H9 (cell line): ENCODE measurements at regions not wholly inside any gene's neighbourhood (a gene's known extent, or its start where the extent isn't known, plus 50 kb on each side); places are given as distances from the start of the nearest gene placed in this dataset.

Experiments used
- DNase-seq: peaks from one replicate; pipeline ENCODE4 v3.0.0-alpha.2; 2017
- H2AFZ ChIP-seq: one replicate; pipeline ENCODE4 v1.6.1; 2013; ENCODE audit warnings: mild to moderate bottlenecking, low read length, control low read depth, moderate library complexity
- H2AK5ac ChIP-seq: 2 replicates; pipeline ENCODE4 v1.6.1; 2013; ENCODE audit warnings: low read length, control low read depth, mixed read lengths; ENCODE audit not compliant: insufficient read length
- H2BK120ac ChIP-seq: one replicate; pipeline ENCODE4 v1.6.1; 2013; ENCODE audit warnings: low read depth, mild to moderate bottlenecking, low read length, control low read depth, inconsistent platforms; ENCODE audit not compliant: poor library complexity, severe bottlenecking
- H2BK12ac ChIP-seq: 2 replicates; pipeline ENCODE4 v1.6.1; 2013; ENCODE audit warnings: low read length, control low read depth, mixed read lengths, low read depth; ENCODE audit not compliant: insufficient read length
- H2BK15ac ChIP-seq: 2 replicates; pipeline ENCODE4 v1.6.1; 2013; ENCODE audit warnings: low read depth, low read length, control low read depth
- H2BK20ac ChIP-seq: one replicate; pipeline ENCODE4 v1.6.1; 2013; ENCODE audit warnings: low read depth, mild to moderate bottlenecking, low read length, control low read depth, inconsistent platforms; ENCODE audit not compliant: poor library complexity, severe bottlenecking
- H2BK5ac ChIP-seq: 2 replicates; pipeline ENCODE4 v1.6.1; 2013; ENCODE audit warnings: low read length, control low read depth, mixed read lengths; ENCODE audit not compliant: insufficient read length
- H3K14ac ChIP-seq: 2 replicates; pipeline ENCODE4 v1.6.1; 2013; ENCODE audit warnings: low read length, control low read depth; ENCODE audit not compliant: insufficient read depth
- H3K18ac ChIP-seq: 2 replicates; pipeline ENCODE4 v1.6.1; 2013; ENCODE audit warnings: low read depth, mild to moderate bottlenecking, mixed read lengths, low read length, control low read depth; ENCODE audit not compliant: insufficient read length
- H3K23ac ChIP-seq: 2 replicates; pipeline ENCODE4 v1.6.1; 2013; ENCODE audit warnings: low read length, control low read depth, mixed read lengths, low read depth; ENCODE audit not compliant: insufficient read length
- H3K23me2 ChIP-seq: 2 replicates; pipeline ENCODE4 v1.6.1; 2013; ENCODE audit warnings: low read depth, mild to moderate bottlenecking, mixed read lengths, low read length, control low read depth; ENCODE audit not compliant: insufficient read length, poor library complexity, severe bottlenecking
- H3K27ac ChIP-seq: 2 replicates; pipeline ENCODE4 v1.5.1; 2013; ENCODE audit warnings: low read length, control low read depth, mixed read lengths, low read depth; ENCODE audit not compliant: insufficient read length
- H3K27me3 ChIP-seq: 2 replicates; pipeline ENCODE4 v1.6.1; 2013; ENCODE audit warnings: low read length, control low read depth, inconsistent platforms; ENCODE audit not compliant: insufficient read depth
- H3K4ac ChIP-seq: 2 replicates; pipeline ENCODE4 v1.6.1; 2013; ENCODE audit warnings: low read depth, mild to moderate bottlenecking, control low read depth, inconsistent platforms, low read length, moderate library complexity
- H3K4me1 ChIP-seq: 2 replicates; pipeline ENCODE4 v1.6.1; 2013; ENCODE audit warnings: low read length, control low read depth, inconsistent platforms; ENCODE audit not compliant: insufficient read depth
- H3K4me2 ChIP-seq: 2 replicates; pipeline ENCODE4 v1.6.1; 2013; ENCODE audit warnings: low read length, control low read depth, mixed read lengths; ENCODE audit not compliant: insufficient read length, insufficient read depth
- H3K56ac ChIP-seq: 2 replicates; pipeline ENCODE4 v1.6.1; 2013; ENCODE audit warnings: low read depth, mild to moderate bottlenecking, mixed read lengths, low read length, control low read depth; ENCODE audit not compliant: insufficient read length
- H3K79me1 ChIP-seq: 2 replicates; pipeline ENCODE4 v1.6.1; 2013; ENCODE audit warnings: low read depth, mild to moderate bottlenecking, moderate library complexity, low read length, control low read depth, inconsistent platforms; ENCODE audit not compliant: insufficient read depth, poor library complexity, severe bottlenecking
- H3K79me2 ChIP-seq: 2 replicates; pipeline ENCODE4 v1.6.1; 2013; ENCODE audit warnings: low read length, control low read depth, inconsistent platforms; ENCODE audit not compliant: insufficient read depth
- H3K9ac ChIP-seq: 2 replicates; pipeline ENCODE4 v1.6.1; 2013; ENCODE audit warnings: low read length, control low read depth, mixed read lengths; ENCODE audit not compliant: insufficient read length; ENCODE audit errors: extremely low read depth
- H3K9me3 ChIP-seq: one replicate; pipeline ENCODE4 v1.6.1; 2013; ENCODE audit warnings: low read depth, low read length, inconsistent platforms; ENCODE audit not compliant: control insufficient read depth
- H3T11ph ChIP-seq: one replicate; pipeline ENCODE4 v1.6.1; 2013; ENCODE audit warnings: mild to moderate bottlenecking, low read length, control low read depth, inconsistent platforms
- H4K20me1 ChIP-seq: one replicate; pipeline ENCODE4 v1.6.1; 2013; ENCODE audit not compliant: control insufficient read depth, insufficient read length, insufficient read depth
- H4K5ac ChIP-seq: 2 replicates; pipeline ENCODE4 v1.6.1; 2013; ENCODE audit warnings: low read depth, mild to moderate bottlenecking, mixed read lengths, low read length, control low read depth; ENCODE audit not compliant: insufficient read length
- H4K8ac ChIP-seq: replicated peaks from 2 replicates; pipeline ENCODE4 v1.6.1; 2013; ENCODE audit warnings: low read length, control low read depth, mixed read lengths, low read depth; ENCODE audit not compliant: insufficient read length
- H4K91ac ChIP-seq: 2 replicates; pipeline ENCODE4 v1.6.1; 2013; ENCODE audit warnings: low read depth, mild to moderate bottlenecking, moderate library complexity, mixed read lengths, low read length, control low read depth; ENCODE audit not compliant: insufficient read length
- H3K27ac Mint-ChIP-seq, 3 experiments: 2 replicates in 2 of 3; 3 replicates in 1 of 3; pipeline ENCODE4 v1.8.0; 2020 to 2021; ENCODE audit warnings: mixed read lengths in 3 of 3, mild to moderate bottlenecking in 1 of 3, moderate library complexity in 1 of 3
- H3K27me3 Mint-ChIP-seq: 2 replicates; pipeline ENCODE4 v1.8.0; 2021; ENCODE audit warnings: low read depth, mild to moderate bottlenecking, moderate library complexity, mixed read lengths
- H3K36me3 Mint-ChIP-seq, 3 experiments: 2 replicates in 2 of 3; 3 replicates in 1 of 3; pipeline ENCODE4 v1.8.0; 2020 to 2021; ENCODE audit warnings: low read depth in 3 of 3, mixed read lengths in 3 of 3; ENCODE audit not compliant: insufficient read depth in 1 of 3
- H3K4me1 Mint-ChIP-seq, 2 experiments: 2 replicates each; pipeline ENCODE4 v1.8.0; 2020; ENCODE audit warnings: mixed read lengths in 2 of 2
- H3K4me3 Mint-ChIP-seq, 2 experiments: 2 replicates in 1 of 2; 3 replicates in 1 of 2; pipeline ENCODE4 v1.8.0; 2020 to 2021; ENCODE audit warnings: mild to moderate bottlenecking in 2 of 2, mixed read lengths in 2 of 2, moderate library complexity in 1 of 2
- H3K9me3 Mint-ChIP-seq, 2 experiments: 2 replicates in 1 of 2; 3 replicates in 1 of 2; pipeline ENCODE4 v1.8.0; 2020; ENCODE audit warnings: mild to moderate bottlenecking in 2 of 2, mixed read lengths in 2 of 2, moderate library complexity in 1 of 2
- WGBS: extraction: QIAGEN DNeasy Blood & Tissue Kit; methylation state at CpG from one replicate; pipeline ENCODE4 v1.1.7; 2013; ENCODE audit warnings: missing lambda C conversion rate, low lambda C conversion rate, mixed read lengths; ENCODE audit not compliant: insufficient read length; ENCODE audit errors: extremely low coverage; 5-methylcytosine and 5-hydroxymethylcytosine counted together
- TF ChIP-seq, protein P1 (sequence below): fragments of 200-600 bp; sonication (generic); conservative IDR thresholded peaks from 3 replicates; pipeline ENCODE4 v1.8.0; 2021; ENCODE audit warnings: antibody characterized with exemption, mild to moderate bottlenecking

DNA sequence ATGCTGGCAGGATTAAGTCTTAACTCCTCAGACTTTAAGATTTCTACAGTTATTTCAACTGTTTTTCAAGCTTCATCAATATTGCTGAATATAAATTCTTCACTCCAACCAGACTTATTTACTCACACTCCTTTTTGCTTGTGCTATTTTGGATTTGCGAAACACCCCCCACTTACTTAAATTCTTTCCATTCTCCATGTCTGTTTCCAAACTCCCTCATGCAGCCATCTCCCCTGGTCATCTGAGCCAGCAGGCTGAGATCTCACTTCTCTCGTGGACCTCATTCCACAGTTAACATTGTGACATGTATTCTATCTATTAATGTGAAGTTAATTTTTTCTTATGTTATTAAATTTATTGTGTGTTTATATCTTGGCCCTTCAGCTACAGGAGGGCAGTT, 188.9 kb upstream of the HDAC9 start:
- Histone ChIP-seq H2AK5ac (no peak overlapping the region), H3K27ac (no peak overlapping the region), H2BK20ac (no peak overlapping the region), H3K4ac (no peak overlapping the region), H3K9ac (no peak overlapping the region), H3K4me1 (no peaks in the 10 kb centered on the region), H2BK120ac (no peak overlapping the region), H3K14ac (no peak overlapping the region), H3K79me1 (no peaks in the 10 kb centered on the region), H3K56ac (no peak overlapping the region), H4K5ac (no peak overlapping the region), H4K20me1 (no peaks in the 10 kb centered on the region), H2BK5ac (no peak overlapping the region), H3K23me2 (no peaks in the 10 kb centered on the region), H3K4me2 (no peak overlapping the region), H3K23ac (no peak overlapping the region), H3K9me3 (no peaks in the 10 kb centered on the region), H4K8ac (no peak overlapping the region), H2BK15ac (no peak overlapping the region), H4K91ac (no peak overlapping the region), H3K18ac (no peak overlapping the region), H3T11ph (no peak overlapping the region), H3K27me3 (no peaks in the 10 kb centered on the region), H2BK12ac (no peak overlapping the region), H3K79me2 (no peaks in the 10 kb centered on the region), H2AFZ (no peak overlapping the region)
- Mint-ChIP-seq H3K9me3 (no peaks in the 10 kb centered on the region), H3K4me1 (no peaks in the 10 kb centered on the region), H3K36me3 (no peaks in the 10 kb centered on the region), H3K4me3 (no peak overlapping the region), H3K27me3 (no peaks in the 10 kb centered on the region), H3K27ac (no peak overlapping the region)
- TF ChIP-seq, protein P1, sequence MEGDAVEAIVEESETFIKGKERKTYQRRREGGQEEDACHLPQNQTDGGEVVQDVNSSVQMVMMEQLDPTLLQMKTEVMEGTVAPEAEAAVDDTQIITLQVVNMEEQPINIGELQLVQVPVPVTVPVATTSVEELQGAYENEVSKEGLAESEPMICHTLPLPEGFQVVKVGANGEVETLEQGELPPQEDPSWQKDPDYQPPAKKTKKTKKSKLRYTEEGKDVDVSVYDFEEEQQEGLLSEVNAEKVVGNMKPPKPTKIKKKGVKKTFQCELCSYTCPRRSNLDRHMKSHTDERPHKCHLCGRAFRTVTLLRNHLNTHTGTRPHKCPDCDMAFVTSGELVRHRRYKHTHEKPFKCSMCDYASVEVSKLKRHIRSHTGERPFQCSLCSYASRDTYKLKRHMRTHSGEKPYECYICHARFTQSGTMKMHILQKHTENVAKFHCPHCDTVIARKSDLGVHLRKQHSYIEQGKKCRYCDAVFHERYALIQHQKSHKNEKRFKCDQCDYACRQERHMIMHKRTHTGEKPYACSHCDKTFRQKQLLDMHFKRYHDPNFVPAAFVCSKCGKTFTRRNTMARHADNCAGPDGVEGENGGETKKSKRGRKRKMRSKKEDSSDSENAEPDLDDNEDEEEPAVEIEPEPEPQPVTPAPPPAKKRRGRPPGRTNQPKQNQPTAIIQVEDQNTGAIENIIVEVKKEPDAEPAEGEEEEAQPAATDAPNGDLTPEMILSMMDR: no peak
- DNase-seq: no peak
- WGBS: no CpG with 5 or more reads among the region's 2 CpGs
